DND-41 (cell line): ENCODE measurements at regions not wholly inside any gene's neighbourhood (a gene's known extent, or its start where the extent isn't known, plus 50 kb on each side); places are given as distances from the start of the nearest gene placed in this dataset.

Experiments used
- ATAC-seq: fragments of 200-7000 bp; cut with Tn5 transposase; 3 replicates; pipeline ENCODE4 v1.9.1; 2021; ENCODE audit warnings: low read depth; ENCODE audit not compliant: insufficient read depth
- DNase-seq: peaks from one replicate; pipeline ENCODE4 v3.0.0-alpha.2; 2020
- H2AFZ ChIP-seq: 2 replicates; pipeline ENCODE4 v1.6.0; 2012; ENCODE audit warnings: low read depth, low read length
- H3K27ac ChIP-seq: 2 replicates; pipeline ENCODE4 v1.5.1; 2012; ENCODE audit warnings: low read length, inconsistent platforms
- H3K27me3 ChIP-seq: fragments of 200-600 bp; sonication (generic); 2 replicates; pipeline ENCODE4 v1.6.0; 2012; ENCODE audit warnings: low read length, mild to moderate bottlenecking, inconsistent platforms; ENCODE audit not compliant: insufficient read depth, poor library complexity
- H3K36me3 ChIP-seq: 2 replicates; pipeline ENCODE4 v1.5.1; 2012; ENCODE audit warnings: low read length, inconsistent platforms; ENCODE audit not compliant: insufficient read depth
- H3K4me1 ChIP-seq: 2 replicates; pipeline ENCODE4 v1.5.1; 2012; ENCODE audit warnings: mild to moderate bottlenecking, low read length; ENCODE audit not compliant: insufficient read depth
- H3K4me2 ChIP-seq: 2 replicates; pipeline ENCODE4 v1.6.0; 2012; ENCODE audit warnings: mild to moderate bottlenecking, moderate library complexity, low read length, inconsistent platforms; ENCODE audit not compliant: insufficient read depth
- H3K4me3 ChIP-seq, 2 experiments: fragments of 200-600 bp in 1 of 2; shearing (Covaris generic) in 1 of 2; 2 replicates each; pipeline ENCODE4 v1.5.1; 2012 to 2016; ENCODE audit warnings: inconsistent platforms in 2 of 2, low read length in 2 of 2, mild to moderate bottlenecking in 2 of 2, low read depth in 1 of 2, moderate library complexity in 1 of 2
- H3K79me2 ChIP-seq: 2 replicates; pipeline ENCODE4 v1.6.0; 2012; ENCODE audit warnings: low read length, inconsistent platforms; ENCODE audit not compliant: insufficient read depth
- H3K9ac ChIP-seq: 2 replicates; pipeline ENCODE4 v1.6.0; 2012; ENCODE audit warnings: low read depth, mild to moderate bottlenecking, inconsistent platforms, low read length, moderate library complexity
- H3K9me3 ChIP-seq: 2 replicates; pipeline ENCODE4 v1.5.1; 2012; ENCODE audit warnings: low read length, moderate library complexity, mild to moderate bottlenecking, inconsistent platforms; ENCODE audit not compliant: insufficient read depth, severe bottlenecking
- H4K20me1 ChIP-seq: 2 replicates; pipeline ENCODE4 v1.6.0; 2012; ENCODE audit warnings: low read length; ENCODE audit not compliant: insufficient read depth
- CTCF ChIP-seq: IDR thresholded peaks from 2 replicates; pipeline ENCODE4 v1.5.1; 2012; ENCODE audit warnings: borderline replicate concordance, low read length, moderate library complexity, mild to moderate bottlenecking; ENCODE audit not compliant: poor library complexity, severe bottlenecking; ENCODE audit errors: extremely low read depth
- EZH2 ChIP-seq: IDR thresholded peaks from 3 replicates; pipeline ENCODE4 v1.6.1; 2012; ENCODE audit warnings: borderline replicate concordance, low read depth, mild to moderate bottlenecking, moderate library complexity, low read length, inconsistent platforms; ENCODE audit not compliant: severe bottlenecking

- H4K20me1 ChIP-seq = no peaks in the 10 kb centered on the region
- TF ChIP-seq EZH2 = no peak
- no peak for TF ChIP-seq CTCF
- no peak for DNase-seq
- H3K9me3 ChIP-seq = no peaks in the 10 kb centered on the region
- H3K9ac ChIP-seq = no peak overlapping the region
- no peaks in the 10 kb centered on the region for H3K4me1 ChIP-seq
- H3K4me2 ChIP-seq = no peak overlapping the region
- H3K79me2 ChIP-seq = no peaks in the 10 kb centered on the region
- no peak overlapping the region for H2AFZ ChIP-seq
- no peaks in the 10 kb centered on the region for H3K36me3 ChIP-seq
- no peak overlapping the region for H3K4me3 ChIP-seq
- no peak overlapping the region for H3K27ac ChIP-seq
- no peaks in the 10 kb centered on the region for H3K27me3 ChIP-seq
- no peak for ATAC-seq
These were observed 148.4 kb upstream of the ITM2A start for GRCh38 chrX:79515529-79515928.

DNA sequence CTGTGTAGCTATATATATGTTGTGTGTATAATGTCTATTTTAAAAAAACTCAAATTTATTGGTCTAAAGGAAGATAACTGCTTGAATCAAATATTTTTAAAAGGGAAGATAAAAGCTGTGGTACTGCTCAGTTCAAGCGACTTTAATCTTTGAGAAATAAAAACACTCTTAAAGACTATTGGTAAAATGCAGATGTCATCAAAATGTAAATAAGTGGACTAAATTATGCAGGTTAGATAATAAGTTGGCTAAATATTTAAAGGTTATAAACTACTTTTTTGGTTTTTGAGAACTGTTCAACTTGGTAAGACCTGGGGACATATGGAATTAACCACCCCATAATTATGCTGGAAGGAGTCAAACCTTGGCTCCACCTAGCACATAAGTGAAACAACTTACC lies 144.7 kb upstream of the ITM2A start:
- H3K4me1 ChIP-seq = no peaks in the 10 kb centered on the region
- no peak overlapping the region for H3K4me3 ChIP-seq
- no peak overlapping the region for H3K27ac ChIP-seq
- H3K36me3 ChIP-seq = no peaks in the 10 kb centered on the region
- DNase-seq (no peak), ATAC-seq (no peak)
- H2AFZ ChIP-seq = no peak overlapping the region
- TF ChIP-seq EZH2 (no peak), CTCF (no peak)
- H3K9me3 ChIP-seq = no peaks in the 10 kb centered on the region
- no peak overlapping the region for H3K4me2 ChIP-seq
- H3K27me3 ChIP-seq = no peaks in the 10 kb centered on the region
- no peak overlapping the region for H3K9ac ChIP-seq
- H4K20me1 ChIP-seq = no peaks in the 10 kb centered on the region
- H3K79me2 ChIP-seq = no peaks in the 10 kb centered on the region

DNA sequence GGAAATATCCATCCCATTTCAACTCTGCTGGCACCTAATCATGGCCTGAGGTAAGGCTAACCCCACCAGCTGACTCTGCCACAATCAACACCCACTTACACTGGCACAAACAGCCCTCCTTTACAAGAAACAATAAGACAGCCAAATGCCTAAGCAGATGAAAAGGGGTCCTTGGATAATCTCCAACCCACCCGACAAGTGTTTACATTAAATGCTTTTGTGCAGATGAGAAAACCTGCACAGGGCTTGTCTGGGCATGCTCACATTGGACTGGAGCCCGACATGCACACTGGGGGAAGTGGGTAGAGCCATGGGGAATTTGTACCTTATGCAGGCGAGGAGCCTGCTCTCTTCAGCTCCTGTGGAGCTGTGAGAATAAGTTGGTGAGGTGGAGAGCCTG lies 138.9 kb upstream of the ITM2A start:
- TF ChIP-seq EZH2 (no peak), CTCF (no peak)
- H4K20me1 ChIP-seq = no peaks in the 10 kb centered on the region
- H3K36me3 ChIP-seq = no peaks in the 10 kb centered on the region
- no peak overlapping the region for H3K4me3 ChIP-seq
- H3K9me3 ChIP-seq = no peaks in the 10 kb centered on the region
- no peak overlapping the region for H2AFZ ChIP-seq
- H3K4me2 ChIP-seq = no peak overlapping the region
- peaks cover 11% of the 10 kb centered on the region for H3K4me1 ChIP-seq
- no peak overlapping the region for H3K27ac ChIP-seq
- peak; percentile 60; the same call in 2 of the 3 replicates for ATAC-seq
- DNase-seq = peak; percentile 14
- no peaks in the 10 kb centered on the region for H3K27me3 ChIP-seq
- no peaks in the 10 kb centered on the region for H3K79me2 ChIP-seq
- no peak overlapping the region for H3K9ac ChIP-seq

- no peaks in the 10 kb centered on the region for H3K79me2 ChIP-seq
- no peak overlapping the region for H3K27ac ChIP-seq
- no peaks in the 10 kb centered on the region for H3K36me3 ChIP-seq
- H3K4me2 ChIP-seq = no peak overlapping the region
- no peaks in the 10 kb centered on the region for H3K9me3 ChIP-seq
- H2AFZ ChIP-seq = no peak overlapping the region
- no peaks in the 10 kb centered on the region for H4K20me1 ChIP-seq
- TF ChIP-seq EZH2 (no peak), CTCF (no peak)
- DNase-seq = no peak
- H3K4me3 ChIP-seq = no peak overlapping the region
- ATAC-seq = no peak
- H3K27me3 ChIP-seq = no peaks in the 10 kb centered on the region
- H3K4me1 ChIP-seq = no peaks in the 10 kb centered on the region
- H3K9ac ChIP-seq = no peak overlapping the region
These were observed 115.6 kb upstream of the ITM2A start for GRCh38 chrX:79482686-79483085.
